Pons (tissue), 1 donor: ENCODE measurements at regions not wholly inside any gene's neighbourhood (a gene's known extent, or its start where the extent isn't known, plus 50 kb on each side); places are given as distances from the start of the nearest gene placed in this dataset.

Experiments
- DNase-seq: peaks from one replicate; pipeline ENCODE4 v3.0.0-alpha.2; 2016; ENCODE audit warnings: low spot score

- DNase-seq, result no peak
These were observed 296.2 kb upstream of the RGS6 start for GRCh38 chr14:71636076-71636475.

- no peak for DNase-seq
These were observed 295.3 kb upstream of the RGS6 start for GRCh38 chr14:71636820-71637471.

- DNase-seq, result no peak
These were observed 293.6 kb upstream of the RGS6 start for GRCh38 chr14:71638523-71639196.

- DNase-seq, result no peak
These were observed 289.5 kb upstream of the RGS6 start for GRCh38 chr14:71642715-71643114.

GRCh38 chr14:71645656-71646055, 286.6 kb upstream of the RGS6 start:
- DNase-seq, result no peak

GRCh38 chr14:71646518-71646917, 285.7 kb upstream of the RGS6 start:
- no peak for DNase-seq

GRCh38 chr14:71647086-71647784, 285.0 kb upstream of the RGS6 start:
- no peak for DNase-seq

- no peak for DNase-seq
These were observed 283.5 kb upstream of the RGS6 start for GRCh38 chr14:71648725-71649124.

- no peak for DNase-seq
These were observed 282.0 kb upstream of the RGS6 start for GRCh38 chr14:71650187-71650755.

GRCh38 chr14:71651228-71651627, 281.0 kb upstream of the RGS6 start:
- peak; percentile 51 for DNase-seq

- no peak for DNase-seq
These were observed 279.9 kb upstream of the RGS6 start for GRCh38 chr14:71652368-71652767.

GRCh38 chr14:71654810-71655209, 277.4 kb upstream of the RGS6 start:
- DNase-seq, result no peak

- DNase-seq, result no peak
These were observed 273.9 kb upstream of the RGS6 start for GRCh38 chr14:71658261-71658860.

GRCh38 chr14:71659159-71659558, 273.1 kb upstream of the RGS6 start:
- DNase-seq, result no peak

GRCh38 chr14:71661441-71661840, 270.8 kb upstream of the RGS6 start:
- no peak for DNase-seq

- no peak for DNase-seq
These were observed 269.9 kb upstream of the RGS6 start for GRCh38 chr14:71662291-71662790.

- DNase-seq, result no peak
These were observed 267.1 kb upstream of the RGS6 start for GRCh38 chr14:71665157-71665556.

GRCh38 chr14:71665781-71666180, 266.4 kb upstream of the RGS6 start:
- no peak for DNase-seq

GRCh38 chr14:71666571-71667145, 265.6 kb upstream of the RGS6 start:
- no peak for DNase-seq

- no peak for DNase-seq
These were observed 263.9 kb upstream of the RGS6 start for GRCh38 chr14:71668186-71668912.

- no peak for DNase-seq
These were observed 259.6 kb upstream of the RGS6 start for GRCh38 chr14:71672596-71672995.
